ENCODE measurements at regions not wholly inside any gene's neighbourhood (a gene's known extent, or its start where the extent isn't known, plus 50 kb on each side); places are given as distances from the start of the nearest gene placed in this dataset.

DNA sequence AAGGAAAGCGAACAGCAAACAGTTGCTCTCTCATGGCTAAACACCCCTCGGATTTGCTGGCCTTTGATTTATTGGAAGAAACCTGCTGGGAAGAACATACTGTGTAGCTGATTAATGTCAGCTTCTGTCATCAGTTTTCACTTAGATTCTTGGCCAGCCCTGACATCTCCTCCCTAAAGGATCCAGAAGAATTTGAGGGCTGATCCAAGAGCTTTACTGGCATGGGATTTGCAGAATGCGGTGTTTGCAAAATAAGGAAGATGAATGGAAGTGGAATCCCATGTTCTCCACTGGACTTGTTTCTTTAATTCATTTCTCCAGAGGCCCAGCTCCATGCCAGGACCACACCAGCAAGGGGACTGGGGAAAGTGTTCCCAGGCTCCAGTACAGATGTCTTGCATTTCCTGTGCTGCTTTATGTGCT lies 80.5 kb downstream of the RDH14 start:
- Histone ChIP-seq H3K4me1 (no peaks in the 10 kb centered on the region), H3K9me3 (no peaks in the 10 kb centered on the region), H3K4me2 (no peak overlapping the region), H3K27ac (no peak overlapping the region), H3K4me3 (no peak overlapping the region)
- TF ChIP-seq CBX8 (IDR thresholded peaks at IDR 0.05) (no peak), ZNF302 (CRISPR knock-in tag; IDR thresholded peaks at IDR 0.05) (no peak), POLR2AphosphoS2 (conservative IDR thresholded peaks at IDR 0.05; ENCODE audit: low read length) (no peak), NR3C1 (IDR thresholded peaks at IDR 0.05) (no peak), MAX (IDR thresholded peaks at IDR 0.05) (no peak), EP300 (IDR thresholded peaks at IDR 0.05) (no peak), CTCF (IDR thresholded peaks at IDR 0.05) (no peak), EHMT2 (IDR thresholded peaks at IDR 0.05; ENCODE audit: low read depth) (no peak), JUN (IDR thresholded peaks at IDR 0.05) (no peak), HOXB5 (CRISPR knock-in tag; IDR thresholded peaks at IDR 0.05) (no peak), BHLHE40 (IDR thresholded peaks at IDR 0.05; ENCODE audit: low read depth, low read length) (no peak), ZFP36 (IDR thresholded peaks at IDR 0.05; ENCODE audit: borderline replicate concordance, partially characterized antibody) (no peak), KDM5A (IDR thresholded peaks at IDR 0.05) (no peak), RARB (CRISPR knock-in tag; IDR thresholded peaks at IDR 0.05) (no peak)
- TF ChIP-seq, protein P1, sequence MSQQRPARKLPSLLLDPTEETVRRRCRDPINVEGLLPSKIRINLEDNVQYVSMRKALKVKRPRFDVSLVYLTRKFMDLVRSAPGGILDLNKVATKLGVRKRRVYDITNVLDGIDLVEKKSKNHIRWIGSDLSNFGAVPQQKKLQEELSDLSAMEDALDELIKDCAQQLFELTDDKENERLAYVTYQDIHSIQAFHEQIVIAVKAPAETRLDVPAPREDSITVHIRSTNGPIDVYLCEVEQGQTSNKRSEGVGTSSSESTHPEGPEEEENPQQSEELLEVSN (IDR thresholded peaks at IDR 0.05; ENCODE audit: borderline replicate concordance, low read depth), result no peak
- TF ChIP-seq, protein P2, sequence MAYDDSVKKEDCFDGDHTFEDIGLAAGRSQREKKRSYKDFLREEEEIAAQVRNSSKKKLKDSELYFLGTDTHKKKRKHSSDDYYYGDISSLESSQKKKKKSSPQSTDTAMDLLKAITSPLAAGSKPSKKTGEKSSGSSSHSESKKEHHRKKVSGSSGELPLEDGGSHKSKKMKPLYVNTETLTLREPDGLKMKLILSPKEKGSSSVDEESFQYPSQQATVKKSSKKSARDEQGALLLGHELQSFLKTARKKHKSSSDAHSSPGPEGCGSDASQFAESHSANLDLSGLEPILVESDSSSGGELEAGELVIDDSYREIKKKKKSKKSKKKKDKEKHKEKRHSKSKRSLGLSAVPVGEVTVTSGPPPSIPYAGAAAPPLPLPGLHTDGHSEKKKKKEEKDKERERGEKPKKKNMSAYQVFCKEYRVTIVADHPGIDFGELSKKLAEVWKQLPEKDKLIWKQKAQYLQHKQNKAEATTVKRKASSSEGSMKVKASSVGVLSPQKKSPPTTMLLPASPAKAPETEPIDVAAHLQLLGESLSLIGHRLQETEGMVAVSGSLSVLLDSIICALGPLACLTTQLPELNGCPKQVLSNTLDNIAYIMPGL (CRISPR knock-in tag; IDR thresholded peaks at IDR 0.05; ENCODE audit: borderline replicate concordance), result no peak
- TF ChIP-seq, protein P3, sequence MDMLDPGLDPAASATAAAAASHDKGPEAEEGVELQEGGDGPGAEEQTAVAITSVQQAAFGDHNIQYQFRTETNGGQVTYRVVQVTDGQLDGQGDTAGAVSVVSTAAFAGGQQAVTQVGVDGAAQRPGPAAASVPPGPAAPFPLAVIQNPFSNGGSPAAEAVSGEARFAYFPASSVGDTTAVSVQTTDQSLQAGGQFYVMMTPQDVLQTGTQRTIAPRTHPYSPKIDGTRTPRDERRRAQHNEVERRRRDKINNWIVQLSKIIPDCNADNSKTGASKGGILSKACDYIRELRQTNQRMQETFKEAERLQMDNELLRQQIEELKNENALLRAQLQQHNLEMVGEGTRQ (IDR thresholded peaks at IDR 0.05), result no peak
- TF ChIP-seq, protein P4, sequence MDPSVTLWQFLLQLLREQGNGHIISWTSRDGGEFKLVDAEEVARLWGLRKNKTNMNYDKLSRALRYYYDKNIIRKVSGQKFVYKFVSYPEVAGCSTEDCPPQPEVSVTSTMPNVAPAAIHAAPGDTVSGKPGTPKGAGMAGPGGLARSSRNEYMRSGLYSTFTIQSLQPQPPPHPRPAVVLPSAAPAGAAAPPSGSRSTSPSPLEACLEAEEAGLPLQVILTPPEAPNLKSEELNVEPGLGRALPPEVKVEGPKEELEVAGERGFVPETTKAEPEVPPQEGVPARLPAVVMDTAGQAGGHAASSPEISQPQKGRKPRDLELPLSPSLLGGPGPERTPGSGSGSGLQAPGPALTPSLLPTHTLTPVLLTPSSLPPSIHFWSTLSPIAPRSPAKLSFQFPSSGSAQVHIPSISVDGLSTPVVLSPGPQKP (IDR thresholded peaks at IDR 0.05; ENCODE audit: low read depth, low read length), result no peak
- FAIRE-seq (no peak), ATAC-seq (no peak), DNase-seq (ENCODE audit: low read depth in 1 of 2, low spot score in 1 of 2) (no peak)
- 53% methylated on average over 3 of the region's 3 CpGs for WGBS (ENCODE audit: missing lambda C conversion rate)
- ChIA-PET POLR2A (no interaction called here), CTCF (interaction anchor here (0.8 kb wide), 1 partner anchor 41 kb away, joined by 3 read pairs; no protein-coding TSS in a partner anchor)

DNA sequence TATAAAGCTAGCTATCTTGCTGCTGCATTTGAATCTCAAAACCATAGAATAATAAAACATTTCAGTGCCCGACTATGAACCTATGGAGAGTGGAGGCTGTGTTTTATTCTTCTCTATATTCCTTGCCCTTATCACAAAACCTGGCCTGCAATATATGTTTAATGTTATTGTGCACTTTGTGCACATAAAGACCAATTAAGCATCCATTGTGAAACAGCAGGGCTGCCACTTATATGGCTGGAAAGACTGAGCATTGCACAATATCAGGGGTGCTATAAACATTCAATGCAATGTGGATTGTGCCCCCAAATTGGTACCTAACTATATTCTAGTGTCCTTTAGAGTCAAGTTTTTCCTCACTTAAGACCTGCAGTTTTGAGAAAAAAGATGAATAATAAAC lies 83.2 kb downstream of the RDH14 start:
- no peaks in the 10 kb centered on the region for H3K9me3 ChIP-seq
- ChIA-PET POLR2A (no interaction called here), CTCF (no interaction called here)
- FAIRE-seq, result no peak
- no peak for ATAC-seq
- no peak overlapping the region for H3K4me3 ChIP-seq
- 13% methylated on average over 1 of the region's 1 CpG for WGBS (ENCODE audit: missing lambda C conversion rate)
- H3K4me2 ChIP-seq, result no peak overlapping the region
- H3K27ac ChIP-seq, result no peak overlapping the region
- no peak for DNase-seq (ENCODE audit: low read depth in 1 of 2, low spot score in 1 of 2)
- no peak for TF ChIP-seq FOSL2 (IDR thresholded peaks at IDR 0.05)
- no peak for TF ChIP-seq FOSL2 (CRISPR knock-in tag; IDR thresholded peaks at IDR 0.05)
- TF ChIP-seq, protein P3 (IDR thresholded peaks at IDR 0.05), result no peak
- no peak for TF ChIP-seq NPAS2 (CRISPR knock-in tag; IDR thresholded peaks at IDR 0.05; ENCODE audit: borderline replicate concordance)
- no peak for TF ChIP-seq EHMT2 (IDR thresholded peaks at IDR 0.05; ENCODE audit: low read depth)
- TF ChIP-seq ZC3H11A (IDR thresholded peaks at IDR 0.05), result no peak
- TF ChIP-seq HEYL (CRISPR knock-in tag; IDR thresholded peaks at IDR 0.05), result no peak
- TF ChIP-seq RCOR1 (IDR thresholded peaks at IDR 0.05; ENCODE audit: low read depth, low read length), result no peak
- TF ChIP-seq ESRRA (IDR thresholded peaks at IDR 0.05; ENCODE audit: borderline replicate concordance, low read length), result no peak
- no peak for TF ChIP-seq SREBF2 (IDR thresholded peaks at IDR 0.05)
- TF ChIP-seq ZSCAN20 (CRISPR knock-in tag; IDR thresholded peaks at IDR 0.05), result no peak
- no peak for TF ChIP-seq EHF (CRISPR knock-in tag; IDR thresholded peaks at IDR 0.05)
- TF ChIP-seq, protein P5, sequence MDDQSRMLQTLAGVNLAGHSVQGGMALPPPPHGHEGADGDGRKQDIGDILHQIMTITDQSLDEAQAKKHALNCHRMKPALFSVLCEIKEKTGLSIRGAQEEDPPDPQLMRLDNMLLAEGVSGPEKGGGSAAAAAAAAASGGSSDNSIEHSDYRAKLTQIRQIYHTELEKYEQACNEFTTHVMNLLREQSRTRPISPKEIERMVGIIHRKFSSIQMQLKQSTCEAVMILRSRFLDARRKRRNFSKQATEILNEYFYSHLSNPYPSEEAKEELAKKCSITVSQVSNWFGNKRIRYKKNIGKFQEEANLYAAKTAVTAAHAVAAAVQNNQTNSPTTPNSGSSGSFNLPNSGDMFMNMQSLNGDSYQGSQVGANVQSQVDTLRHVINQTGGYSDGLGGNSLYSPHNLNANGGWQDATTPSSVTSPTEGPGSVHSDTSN (IDR thresholded peaks at IDR 0.05), result no peak
- no peak for TF ChIP-seq ZFP36 (IDR thresholded peaks at IDR 0.05; ENCODE audit: borderline replicate concordance, partially characterized antibody)
- no peak for TF ChIP-seq HES2 (IDR thresholded peaks at IDR 0.05)
- TF ChIP-seq HOXA7 (CRISPR knock-in tag; IDR thresholded peaks at IDR 0.05), result no peak
- TF ChIP-seq NR3C1 (IDR thresholded peaks at IDR 0.05), result no peak
- H3K4me1 ChIP-seq, result no peaks in the 10 kb centered on the region
